HG03196 (cell line): ENCODE measurements at regions not wholly inside any gene's neighbourhood (a gene's known extent, or its start where the extent isn't known, plus 50 kb on each side); places are given as distances from the start of the nearest gene placed in this dataset.
A peak's percentile ranks its signal among the peaks of the same experiment; 100 is the strongest.
"Not testable (repeated sequence)": the region's sequence is repeated elsewhere in the genome, so short reads cannot be mapped to it uniquely, and the experiment has no call there.

ENCODE experiments used
- ATAC-seq: cut with Tn5 transposase; IDR thresholded peaks from one replicate; pipeline ENCODE4 v1.9.1; 2021; ENCODE audit not compliant: unreplicated experiment

DNA sequence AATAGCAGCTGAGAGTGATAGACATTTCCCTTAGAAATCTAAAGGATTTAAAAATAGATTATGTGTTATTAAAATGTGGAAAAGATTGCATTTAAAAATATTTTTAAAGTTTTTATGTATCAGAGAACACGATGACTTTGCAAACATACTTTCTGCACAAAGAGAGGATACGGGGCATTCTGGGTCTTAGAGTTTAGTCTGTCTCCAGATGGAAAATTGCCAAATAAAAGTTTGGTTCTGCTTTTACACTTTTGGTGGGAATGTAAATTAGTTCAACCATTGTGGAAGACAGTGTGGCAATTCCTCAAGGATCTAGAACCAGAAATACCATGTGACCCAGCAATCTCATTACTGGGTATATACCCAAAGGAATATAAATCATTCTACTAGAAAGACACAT, 355.2 kb downstream of the NDFIP2 start:
- not testable (repeated sequence) for ATAC-seq

DNA sequence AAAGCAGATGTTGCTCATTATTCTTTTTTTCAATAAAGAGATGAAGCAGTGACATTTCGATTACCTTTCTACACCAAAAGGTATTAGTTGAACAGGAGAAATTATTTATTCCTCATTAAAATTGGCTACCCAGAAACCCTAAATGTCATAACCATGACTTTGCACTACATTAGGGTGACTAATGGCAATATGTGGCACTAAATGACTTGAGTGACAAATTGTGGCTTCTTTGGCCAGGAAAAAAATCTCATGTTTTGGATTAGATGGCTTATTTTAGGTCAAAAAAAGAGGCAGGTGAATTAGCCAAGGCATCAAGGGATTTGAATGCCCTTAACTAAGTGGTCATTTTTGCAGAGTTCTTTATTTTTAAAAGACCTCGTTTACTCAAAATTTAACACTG, 353.9 kb downstream of the NDFIP2 start:
- no peak for ATAC-seq

DNA sequence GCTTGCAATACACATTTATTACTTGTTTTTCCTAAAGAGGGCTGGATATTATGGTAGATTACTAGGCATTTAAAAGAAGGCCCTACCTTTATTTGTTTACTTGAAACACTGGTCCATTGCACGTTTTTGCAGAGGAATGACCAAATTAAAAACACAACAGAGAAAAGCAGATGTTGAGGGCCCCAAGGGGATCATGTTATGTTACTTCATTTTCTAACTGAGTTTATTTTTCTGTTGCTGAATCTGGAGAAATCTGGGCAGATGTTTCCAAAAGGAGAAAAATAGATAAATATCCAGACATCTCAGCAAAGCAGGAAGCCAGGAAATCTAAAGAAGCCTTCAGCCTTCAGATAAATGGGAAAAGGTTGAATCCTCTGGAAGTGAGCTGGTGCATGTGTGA, 353.0 kb downstream of the NDFIP2 start:
- ATAC-seq, result no peak

DNA sequence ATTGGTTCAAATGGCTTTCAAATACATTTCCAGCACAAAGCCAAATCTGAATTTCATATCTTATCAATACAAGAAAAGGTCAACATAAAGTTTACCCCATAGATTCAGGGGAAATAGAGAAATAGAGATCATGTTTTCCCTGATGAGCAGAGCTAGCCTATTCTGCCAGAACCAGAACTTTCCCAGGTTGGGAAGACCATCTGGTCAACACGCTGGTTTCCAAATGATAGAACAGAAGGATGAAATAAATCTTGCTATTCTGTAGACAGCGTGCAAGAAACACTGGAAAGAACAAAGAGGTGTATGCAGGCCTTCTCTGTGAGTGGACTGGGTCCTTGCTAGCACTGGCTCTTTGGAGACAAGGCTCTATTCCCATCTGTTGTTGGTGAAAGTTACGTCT, 350.6 kb downstream of the NDFIP2 start:
- ATAC-seq, result no peak

DNA sequence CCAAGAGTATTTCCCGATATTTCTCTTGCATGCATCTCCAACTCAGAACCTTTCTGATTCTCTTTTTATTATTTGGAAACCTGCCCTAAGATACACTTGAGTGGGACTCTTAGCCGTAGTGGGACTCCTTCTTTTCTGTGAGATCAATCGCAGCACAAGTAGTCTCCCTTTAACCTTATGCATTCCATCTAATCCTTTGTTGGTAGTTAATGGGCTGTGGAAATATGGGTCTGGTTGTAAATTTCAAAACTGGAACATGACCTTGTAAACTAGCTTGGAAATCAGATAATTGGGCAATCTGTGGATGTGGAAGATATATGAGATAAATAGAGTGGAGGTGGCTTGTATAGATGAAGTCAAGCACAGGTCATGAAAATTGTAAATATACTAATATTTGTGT, 350.0 kb downstream of the NDFIP2 start:
- ATAC-seq, result no peak

DNA sequence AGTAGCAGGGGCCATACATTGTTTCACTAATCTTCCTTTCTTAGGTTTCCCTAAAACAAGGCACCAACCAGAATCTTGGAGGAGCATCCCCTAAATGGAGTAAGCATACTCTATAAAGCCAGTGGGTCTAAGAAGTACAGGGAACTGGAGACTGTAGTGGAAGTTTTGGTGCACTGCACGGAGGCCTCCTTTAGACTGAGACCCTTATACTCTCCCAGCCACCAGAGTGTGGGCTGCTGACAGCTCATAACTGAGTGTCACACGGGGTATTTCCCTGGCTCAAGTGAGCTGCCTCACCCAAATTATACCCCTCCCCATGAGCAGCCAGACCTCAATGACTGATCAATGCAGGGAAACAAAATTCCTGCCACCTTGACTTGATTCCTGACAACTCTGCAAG, 349.5 kb downstream of the NDFIP2 start:
- ATAC-seq, result no peak

DNA sequence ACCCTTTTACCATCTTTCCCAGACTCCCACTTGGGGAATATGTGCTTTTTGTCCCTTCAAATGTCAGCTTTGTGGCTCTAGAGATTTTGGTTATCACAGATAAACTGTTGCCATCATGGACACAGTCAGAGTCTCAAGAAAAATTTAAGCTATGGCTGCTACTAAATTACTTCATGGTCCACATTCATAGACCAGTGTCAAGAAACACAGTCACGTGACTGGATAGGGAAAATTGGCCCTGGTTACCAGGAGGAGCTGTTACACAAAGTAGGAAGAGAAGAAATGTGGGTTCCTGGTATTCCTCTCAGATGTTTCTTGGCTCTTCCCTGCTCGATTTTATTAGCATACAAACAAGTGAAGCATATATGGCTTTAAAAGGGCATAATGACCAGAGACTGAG, 348.9 kb downstream of the NDFIP2 start:
- ATAC-seq, result no peak

DNA sequence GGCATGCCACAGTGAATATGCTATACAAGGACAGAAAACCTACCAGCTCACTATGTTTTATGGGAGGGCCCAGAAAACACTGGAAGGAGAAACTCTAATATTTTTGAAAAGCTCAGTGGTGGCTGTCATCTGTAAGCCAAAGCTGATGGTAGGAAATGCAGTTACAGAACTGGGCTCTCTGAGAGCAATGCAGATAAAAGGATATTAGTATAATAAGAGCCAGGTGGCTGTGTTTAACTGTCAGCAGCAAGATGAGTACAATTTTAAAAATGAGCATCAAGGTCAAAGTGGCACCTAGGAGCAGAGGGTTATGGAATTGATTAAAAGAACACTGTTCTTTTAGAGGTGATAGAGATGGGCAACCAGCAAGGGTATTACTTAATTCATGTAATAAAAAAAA, 345.0 kb downstream of the NDFIP2 start:
- ATAC-seq, result no peak

DNA sequence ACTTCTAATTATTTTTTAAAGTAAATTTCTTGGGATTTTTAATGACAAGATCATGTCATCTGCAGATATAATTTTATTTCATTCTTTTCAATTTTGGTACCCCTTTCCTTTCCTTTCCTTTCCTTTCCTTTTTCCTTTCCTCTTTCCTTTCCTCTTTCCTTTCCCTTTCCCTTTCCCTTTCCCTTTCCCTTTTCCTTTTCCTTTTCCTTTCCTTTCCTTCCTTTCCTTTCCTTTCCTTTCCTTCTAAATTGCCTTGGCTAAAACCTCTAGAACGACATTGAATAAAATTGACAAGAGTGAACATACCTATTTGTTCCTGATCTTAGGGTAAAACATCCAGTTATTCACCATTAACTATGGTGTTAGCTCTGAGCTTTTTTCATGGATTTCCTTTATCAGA, 334.1 kb downstream of the NDFIP2 start:
- ATAC-seq, result no peak

DNA sequence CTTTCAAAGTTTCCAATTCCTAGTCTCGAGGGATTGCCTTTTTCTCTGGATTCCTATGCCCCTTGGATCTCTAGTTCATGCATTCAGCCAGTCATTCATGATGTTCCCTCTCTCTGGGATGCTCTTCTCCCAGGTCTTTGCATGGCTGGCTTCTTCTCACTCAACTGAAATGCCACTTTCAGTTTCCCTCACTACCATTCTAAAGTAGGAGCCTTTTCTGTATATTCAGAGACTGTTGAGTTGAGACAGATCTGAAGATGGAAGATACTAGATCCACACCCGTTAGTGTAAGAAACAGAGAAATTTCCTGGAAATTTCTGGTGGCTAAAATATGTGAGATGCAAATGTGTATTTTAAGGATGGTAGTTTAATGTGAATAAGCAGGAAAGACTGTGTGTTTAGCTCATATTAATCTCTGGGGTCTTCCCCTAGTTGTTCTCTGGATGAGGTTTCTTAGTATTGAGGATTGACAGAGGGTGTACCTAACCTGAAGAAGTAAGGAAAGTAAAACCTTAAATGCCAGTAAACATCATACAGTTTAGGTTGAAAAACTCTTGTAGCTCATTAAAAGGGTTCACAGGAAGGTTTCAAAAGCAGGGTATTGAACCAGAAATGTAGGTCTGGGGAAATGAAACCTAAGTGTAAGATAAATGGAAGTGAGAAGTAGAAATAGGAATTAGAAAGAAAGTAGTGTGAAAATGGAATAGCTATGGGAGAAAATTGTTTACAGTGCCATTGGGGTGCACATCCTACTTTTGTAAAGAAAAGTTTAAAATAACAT, 331.3 kb downstream of the NDFIP2 start:
- peak; percentile 77 for ATAC-seq

DNA sequence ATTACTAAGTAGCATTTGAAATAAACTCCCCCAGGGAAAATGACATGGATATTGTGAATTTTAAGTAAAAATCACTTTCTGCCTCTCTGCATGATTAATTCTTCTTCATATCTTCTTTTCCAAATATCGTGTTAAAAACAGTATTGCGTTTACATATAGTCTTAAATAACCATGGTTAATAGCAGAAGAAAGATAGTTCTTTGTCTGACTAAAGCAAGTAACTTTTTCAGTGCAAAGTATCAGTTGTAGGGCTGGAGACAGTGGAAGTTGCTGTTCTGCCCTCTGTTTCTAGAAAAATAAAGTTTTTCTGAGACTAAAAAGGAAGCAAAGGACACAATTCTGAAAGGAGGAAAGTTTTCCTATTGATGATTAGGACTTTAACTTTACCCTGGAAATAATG, 330.2 kb downstream of the NDFIP2 start:
- no peak for ATAC-seq

DNA sequence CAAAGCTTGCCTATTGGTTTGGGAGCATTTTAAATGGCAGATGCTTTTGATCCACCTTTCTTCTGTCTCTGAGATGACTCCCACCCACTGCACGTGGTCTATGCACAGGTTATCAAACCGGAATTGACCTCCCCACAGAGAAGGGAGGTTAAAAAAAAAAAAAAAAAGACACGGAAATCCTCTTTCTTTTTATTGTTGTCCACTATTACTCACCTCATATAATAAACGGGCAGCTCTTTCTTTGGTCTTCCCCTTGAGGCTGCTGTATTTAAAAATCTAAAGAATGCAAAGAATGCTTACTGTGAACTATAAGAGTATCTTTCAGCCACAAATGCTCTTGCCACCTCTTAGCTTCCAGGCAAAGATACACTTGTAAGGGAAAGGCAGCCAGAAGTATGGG, 329.7 kb downstream of the NDFIP2 start:
- no peak for ATAC-seq

DNA sequence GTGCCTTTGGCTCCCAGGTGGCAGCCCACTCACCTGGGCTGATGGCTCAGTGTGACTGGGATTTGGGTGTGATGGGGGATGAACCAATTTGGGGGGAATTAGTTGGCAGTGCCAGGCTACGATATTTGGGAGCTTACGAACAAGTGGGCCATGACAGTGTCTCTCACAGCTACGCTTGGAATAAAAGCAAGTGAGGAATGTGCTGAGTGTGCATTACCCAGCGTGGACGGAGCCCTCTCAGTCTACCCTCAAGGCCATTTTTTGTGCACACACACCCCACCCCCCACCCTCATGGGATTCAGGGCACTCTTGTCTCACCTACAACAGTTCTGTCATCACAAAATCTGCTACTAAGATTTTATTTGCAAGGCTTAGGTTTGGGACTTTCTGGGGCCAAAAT, 329.1 kb downstream of the NDFIP2 start:
- no peak for ATAC-seq

DNA sequence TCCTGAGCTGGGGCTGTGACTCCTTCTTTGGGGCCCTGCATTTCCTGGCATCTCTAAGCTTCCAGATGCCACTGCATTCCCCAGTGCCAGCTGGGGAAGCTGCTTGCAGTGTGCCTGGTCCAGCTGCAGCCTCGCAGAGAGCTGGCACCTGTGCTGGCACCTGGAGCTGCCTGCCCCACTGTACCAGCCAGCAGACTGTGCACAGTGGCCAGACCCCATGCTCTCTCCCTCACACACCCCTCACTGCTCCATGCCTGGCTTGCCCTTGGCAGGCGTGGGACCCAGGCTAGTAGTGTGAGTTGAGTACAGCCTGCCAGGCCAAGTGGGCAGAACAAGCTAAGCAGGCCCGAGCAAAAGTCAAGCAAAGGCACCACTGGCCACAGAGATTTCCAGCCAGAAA, 327.5 kb downstream of the NDFIP2 start:
- no peak for ATAC-seq

DNA sequence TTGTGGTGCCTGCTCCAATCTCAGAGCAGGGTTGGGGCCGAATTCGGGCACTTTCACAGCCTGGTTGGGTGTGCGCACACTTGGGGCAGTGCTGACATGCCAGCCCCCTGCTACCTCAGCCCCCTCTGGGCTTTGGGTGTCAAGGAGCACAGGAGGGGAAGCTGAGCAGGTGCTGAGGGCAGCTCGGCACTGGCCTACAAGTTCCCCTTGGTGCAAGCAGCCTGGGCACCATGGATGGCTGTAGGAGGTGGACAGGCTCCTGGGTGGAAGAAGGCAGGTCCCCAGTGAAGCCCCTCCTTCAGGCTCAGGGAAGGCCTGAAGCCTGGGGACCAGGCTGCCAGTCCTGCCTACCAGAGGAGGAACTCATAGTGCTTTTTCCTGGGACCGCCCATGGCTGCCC, 326.6 kb downstream of the NDFIP2 start:
- no peak for ATAC-seq

DNA sequence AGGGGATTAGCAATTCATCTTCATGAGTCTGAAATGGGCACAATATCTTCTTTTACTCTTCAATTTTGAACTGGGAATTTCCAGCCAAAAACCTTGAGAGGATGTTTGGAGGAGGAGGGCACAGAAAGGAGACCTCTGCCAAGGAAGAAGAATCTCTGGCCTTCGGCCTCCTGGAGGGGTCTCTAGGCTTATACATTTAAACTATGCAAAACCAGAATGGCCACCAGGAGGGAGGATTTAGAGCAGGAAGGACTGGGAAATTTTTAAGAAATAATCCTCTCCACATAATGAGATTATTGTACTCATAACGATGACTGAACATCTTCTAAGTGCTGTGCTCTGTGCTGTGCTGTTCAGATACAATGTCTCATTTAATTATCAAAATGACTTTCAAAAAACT, 325.9 kb downstream of the NDFIP2 start:
- ATAC-seq, result no peak

DNA sequence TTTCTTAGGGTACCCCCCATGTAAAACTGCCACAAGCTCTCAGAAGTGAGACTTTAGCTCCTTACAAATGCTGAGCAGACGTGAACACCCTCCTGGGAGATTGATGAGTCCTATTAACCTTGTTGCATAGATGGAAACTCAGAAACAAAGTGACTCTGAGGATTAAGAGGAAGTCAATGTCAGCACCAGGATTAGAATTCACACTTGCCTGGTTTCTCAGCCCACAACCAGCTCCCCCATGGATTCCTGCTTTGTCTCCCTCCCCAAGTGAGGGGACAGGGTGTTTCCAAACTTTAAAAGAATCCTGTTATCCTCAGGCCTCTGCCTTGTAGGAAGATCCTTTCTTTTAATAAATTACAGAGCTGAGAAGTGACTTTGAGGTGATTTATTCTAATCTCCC, 324.4 kb downstream of the NDFIP2 start:
- no peak for ATAC-seq

DNA sequence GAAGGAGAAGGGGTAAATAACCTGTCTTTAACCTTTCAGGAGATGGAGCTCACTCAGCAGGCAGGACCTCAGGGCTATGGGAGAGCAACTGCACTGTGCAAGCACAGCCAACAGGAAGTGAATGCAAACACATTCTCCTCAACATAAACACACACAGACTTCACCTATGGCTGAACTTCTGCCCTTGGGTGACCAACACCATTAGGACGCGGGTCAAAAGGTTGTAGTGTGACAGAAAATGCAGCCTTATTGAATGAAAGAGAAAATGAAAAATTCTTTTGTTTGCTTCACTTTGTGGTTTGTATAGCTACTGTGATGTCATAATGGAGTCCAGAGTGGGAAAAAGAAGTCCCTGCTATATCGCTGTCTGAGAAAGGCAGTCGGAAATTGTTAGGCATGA, 323.0 kb downstream of the NDFIP2 start:
- ATAC-seq, result no peak

DNA sequence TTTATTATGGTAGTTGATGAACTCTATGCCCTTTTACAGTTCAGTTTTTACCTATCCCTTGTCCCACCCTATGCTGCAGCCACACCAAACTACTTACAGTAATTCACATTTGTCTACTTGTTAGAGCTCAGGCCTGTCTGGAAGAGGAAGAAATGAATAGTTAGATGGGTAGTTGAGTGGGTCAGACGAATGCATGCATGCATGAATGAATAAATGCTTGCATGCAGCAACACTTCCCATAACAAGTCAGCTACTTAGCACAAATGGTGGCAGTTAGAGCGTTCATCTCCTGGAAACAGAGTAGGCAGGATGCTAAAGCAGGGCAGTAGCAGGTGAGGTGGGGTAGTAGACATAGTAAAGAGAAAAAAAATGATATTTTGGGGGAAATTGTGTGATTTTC, 322.3 kb downstream of the NDFIP2 start:
- ATAC-seq, result no peak

DNA sequence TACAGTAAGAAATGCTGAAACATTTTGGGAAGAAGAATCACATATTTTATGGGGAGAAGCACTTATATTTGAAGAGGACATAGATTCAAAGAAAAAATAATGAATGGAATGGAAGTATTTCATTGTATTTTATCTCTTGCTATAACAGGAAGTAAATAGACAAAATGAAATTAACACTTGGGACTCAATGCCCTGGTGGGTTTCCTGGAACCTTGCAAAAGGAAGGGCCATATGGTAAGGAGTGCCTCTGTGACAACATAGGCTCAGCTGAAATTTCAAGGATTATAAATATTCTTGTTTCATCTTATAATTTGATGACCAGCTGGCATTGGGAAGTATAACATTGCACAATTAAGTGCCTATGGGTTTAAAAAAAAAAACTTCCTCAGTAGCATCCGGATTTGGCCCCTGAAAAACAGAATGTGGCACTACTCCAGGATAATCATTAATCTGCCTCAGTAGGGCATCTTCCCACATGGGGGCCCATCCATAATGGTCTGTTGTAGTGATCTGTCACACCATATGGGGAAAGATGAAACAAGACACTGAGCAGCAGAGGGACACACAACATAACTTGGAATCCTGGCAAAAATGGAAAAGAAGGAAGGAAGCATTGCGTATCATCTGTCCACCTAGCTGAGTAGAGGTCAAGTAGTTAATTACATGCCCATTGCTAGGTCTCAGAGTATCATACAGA, 321.6 kb downstream of the NDFIP2 start:
- no peak for ATAC-seq

DNA sequence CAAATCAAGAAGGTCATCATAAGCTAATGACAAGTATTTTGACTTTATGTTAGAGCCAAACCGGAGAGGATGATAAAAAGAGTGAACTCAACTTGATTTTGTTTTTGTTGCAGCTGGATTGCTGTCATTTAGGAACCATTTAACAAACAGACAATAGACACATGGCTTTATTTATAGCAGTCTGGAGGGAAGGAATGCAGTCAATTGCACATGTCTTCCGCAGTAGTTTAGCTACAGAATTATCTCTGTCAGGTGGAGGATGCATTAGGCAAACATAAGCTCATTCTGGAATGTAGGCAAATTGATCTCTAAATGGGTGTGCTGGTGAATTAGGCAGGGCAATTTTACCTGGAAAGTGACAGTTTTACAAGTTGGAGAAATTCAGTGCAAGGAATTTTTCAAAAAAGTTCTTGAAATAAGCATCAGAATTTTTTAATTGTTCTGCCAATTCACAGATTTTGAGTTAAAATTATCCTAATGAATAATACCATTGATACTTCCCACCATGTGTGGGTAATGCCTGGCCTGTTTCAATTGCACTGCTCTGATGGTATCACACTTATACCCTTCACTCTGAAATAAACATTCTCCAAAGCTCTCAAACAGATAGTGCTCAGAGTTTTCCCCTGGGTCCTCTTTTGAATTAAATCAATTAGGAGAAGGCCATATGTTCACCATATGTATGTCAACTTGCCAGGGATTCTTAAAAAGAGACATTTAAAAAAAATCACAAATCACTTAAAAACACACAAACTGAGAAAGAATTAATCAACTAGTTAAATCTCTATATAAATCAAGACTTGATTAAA, 318.3 kb downstream of the NDFIP2 start:
- no peak for ATAC-seq

DNA sequence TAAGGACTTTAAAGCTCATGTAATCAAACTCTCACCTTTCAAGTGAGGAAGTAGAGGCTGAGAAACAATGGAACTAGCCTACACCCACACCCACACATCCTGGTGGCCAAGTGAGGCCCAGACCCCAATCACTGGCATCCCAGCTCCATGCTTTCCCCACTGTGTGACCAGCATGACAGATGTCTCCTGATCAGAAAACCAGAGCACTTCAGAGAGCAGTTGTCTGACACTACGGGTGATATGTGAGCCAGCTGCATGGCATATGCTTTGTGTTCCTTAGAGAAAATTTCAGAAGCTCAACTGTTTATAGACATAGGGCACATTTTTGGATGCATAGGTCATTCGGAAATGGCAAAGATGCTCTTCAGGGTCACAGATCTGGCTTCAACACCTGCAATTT, 315.2 kb downstream of the NDFIP2 start:
- no peak for ATAC-seq
